DOHH2 (cell line): ENCODE measurements at regions not wholly inside any gene's neighbourhood (a gene's known extent, or its start where the extent isn't known, plus 50 kb on each side); places are given as distances from the start of the nearest gene placed in this dataset.

Experiments
- EZH2phosphoT487 ChIP-seq: fragments of 200-600 bp; sonication (generic); IDR thresholded peaks from 2 replicates; pipeline ENCODE4 v1.6.1; 2017; ENCODE audit warnings: borderline replicate concordance, mild to moderate bottlenecking, antibody characterized with exemption, low read length, moderate library complexity, mixed read lengths
- TF ChIP-seq, protein P1 (sequence below): fragments of 200-600 bp; sonication (generic); IDR thresholded peaks from one replicate; pipeline ENCODE4 v1.5.1; 2014; ENCODE audit warnings: antibody characterized with exemption, mild to moderate bottlenecking, low read depth, low read length; ENCODE audit not compliant: poor library complexity, severe bottlenecking

DNA sequence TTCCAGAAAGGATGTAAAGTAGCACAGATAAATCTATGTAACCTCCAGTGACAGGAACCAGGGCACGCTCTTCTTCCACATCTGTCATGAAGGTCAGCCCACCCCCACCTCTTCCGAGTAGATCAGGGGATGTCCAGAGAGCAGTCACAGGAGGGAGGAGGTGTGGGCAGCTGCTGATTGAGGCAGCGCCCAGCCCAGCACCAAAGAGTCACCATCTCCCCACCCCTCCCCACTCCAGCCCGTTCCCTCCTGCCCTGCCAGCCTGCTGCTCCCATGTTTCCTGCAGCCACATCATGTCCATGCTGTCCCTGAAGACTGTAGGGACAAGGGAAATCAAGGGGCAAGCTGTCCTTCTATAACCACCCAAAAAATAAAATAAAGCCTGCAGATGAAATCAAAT, 269.8 kb downstream of the BCL11A start:
- TF ChIP-seq, protein P1, sequence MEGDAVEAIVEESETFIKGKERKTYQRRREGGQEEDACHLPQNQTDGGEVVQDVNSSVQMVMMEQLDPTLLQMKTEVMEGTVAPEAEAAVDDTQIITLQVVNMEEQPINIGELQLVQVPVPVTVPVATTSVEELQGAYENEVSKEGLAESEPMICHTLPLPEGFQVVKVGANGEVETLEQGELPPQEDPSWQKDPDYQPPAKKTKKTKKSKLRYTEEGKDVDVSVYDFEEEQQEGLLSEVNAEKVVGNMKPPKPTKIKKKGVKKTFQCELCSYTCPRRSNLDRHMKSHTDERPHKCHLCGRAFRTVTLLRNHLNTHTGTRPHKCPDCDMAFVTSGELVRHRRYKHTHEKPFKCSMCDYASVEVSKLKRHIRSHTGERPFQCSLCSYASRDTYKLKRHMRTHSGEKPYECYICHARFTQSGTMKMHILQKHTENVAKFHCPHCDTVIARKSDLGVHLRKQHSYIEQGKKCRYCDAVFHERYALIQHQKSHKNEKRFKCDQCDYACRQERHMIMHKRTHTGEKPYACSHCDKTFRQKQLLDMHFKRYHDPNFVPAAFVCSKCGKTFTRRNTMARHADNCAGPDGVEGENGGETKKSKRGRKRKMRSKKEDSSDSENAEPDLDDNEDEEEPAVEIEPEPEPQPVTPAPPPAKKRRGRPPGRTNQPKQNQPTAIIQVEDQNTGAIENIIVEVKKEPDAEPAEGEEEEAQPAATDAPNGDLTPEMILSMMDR: no peak
- no peak for TF ChIP-seq EZH2phosphoT487
